Osteocyte (in vitro differentiated cells): ENCODE measurements at regions not wholly inside any gene's neighbourhood (a gene's known extent, or its start where the extent isn't known, plus 50 kb on each side); places are given as distances from the start of the nearest gene placed in this dataset.

Experiments used
- DNase-seq: peaks from one replicate; pipeline ENCODE4 v3.0.0; 2021; ENCODE audit warnings: mixed read lengths; ENCODE audit not compliant: unreplicated experiment; ENCODE audit errors: extremely low spot score
- H3K27ac Mint-ChIP-seq: one replicate; pipeline ENCODE4 v1.8.0; 2021; ENCODE audit warnings: mild to moderate bottlenecking, mixed read lengths; ENCODE audit not compliant: unreplicated experiment
- H3K27me3 Mint-ChIP-seq: one replicate; pipeline ENCODE4 v1.8.0; 2021; ENCODE audit warnings: mixed read lengths; ENCODE audit not compliant: unreplicated experiment
- H3K36me3 Mint-ChIP-seq: one replicate; pipeline ENCODE4 v1.8.0; 2021; ENCODE audit warnings: mixed read lengths; ENCODE audit not compliant: unreplicated experiment
- H3K4me1 Mint-ChIP-seq: one replicate; pipeline ENCODE4 v1.8.0; 2021; ENCODE audit warnings: mixed read lengths; ENCODE audit not compliant: unreplicated experiment
- H3K4me3 Mint-ChIP-seq: one replicate; pipeline ENCODE4 v1.8.0; 2021; ENCODE audit warnings: mild to moderate bottlenecking, moderate library complexity, mixed read lengths; ENCODE audit not compliant: unreplicated experiment
- H3K9me3 Mint-ChIP-seq: one replicate; pipeline ENCODE4 v1.8.0; 2021; ENCODE audit warnings: mixed read lengths; ENCODE audit not compliant: unreplicated experiment
- CTCF ChIP-seq: fragments of 200-600 bp; sonication (generic); IDR thresholded peaks from 2 replicates; pipeline ENCODE4 v1.5.0; 2021; ENCODE audit warnings: antibody characterized with exemption, mild to moderate bottlenecking, moderate library complexity

DNA sequence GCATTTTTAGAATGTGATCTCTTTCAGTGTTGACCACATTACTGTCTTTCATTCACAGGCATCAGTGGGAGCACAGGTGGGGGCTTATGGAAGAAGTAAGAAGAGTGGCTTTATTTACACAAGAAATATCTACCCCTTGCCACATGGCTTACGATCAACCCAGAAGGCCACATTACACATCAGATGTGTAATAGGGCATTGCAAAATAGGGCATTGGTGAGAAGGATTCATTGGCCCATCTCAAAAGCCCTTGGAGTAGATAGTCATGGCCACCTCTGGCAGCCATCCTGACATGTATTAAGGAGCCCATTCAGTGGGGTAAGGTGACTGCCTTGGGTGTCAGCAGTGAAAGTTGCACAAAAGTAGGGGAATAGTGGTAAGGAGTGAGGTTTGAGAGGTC lies 97.5 kb downstream of the MAFB start:
- Mint-ChIP-seq H3K9me3 (peaks cover 10% of the 10 kb centered on the region), H3K4me3 (no peak overlapping the region), H3K27me3 (peaks cover 62% of the 10 kb centered on the region), H3K4me1 (no peaks in the 10 kb centered on the region), H3K36me3 (no peaks in the 10 kb centered on the region), H3K27ac (no peak overlapping the region)
- no peak for DNase-seq
- TF ChIP-seq CTCF = no peak

- no peak for TF ChIP-seq CTCF
- peaks cover 10% of the 10 kb centered on the region for H3K9me3 Mint-ChIP-seq
- DNase-seq = no peak
- no peak overlapping the region for H3K27ac Mint-ChIP-seq
- no peaks in the 10 kb centered on the region for H3K4me1 Mint-ChIP-seq
- H3K4me3 Mint-ChIP-seq = no peak overlapping the region
- peaks cover 60% of the 10 kb centered on the region for H3K27me3 Mint-ChIP-seq
- no peaks in the 10 kb centered on the region for H3K36me3 Mint-ChIP-seq
Measured at GRCh38 chr20:40591119-40591518, 97.9 kb downstream of the MAFB start.

DNA sequence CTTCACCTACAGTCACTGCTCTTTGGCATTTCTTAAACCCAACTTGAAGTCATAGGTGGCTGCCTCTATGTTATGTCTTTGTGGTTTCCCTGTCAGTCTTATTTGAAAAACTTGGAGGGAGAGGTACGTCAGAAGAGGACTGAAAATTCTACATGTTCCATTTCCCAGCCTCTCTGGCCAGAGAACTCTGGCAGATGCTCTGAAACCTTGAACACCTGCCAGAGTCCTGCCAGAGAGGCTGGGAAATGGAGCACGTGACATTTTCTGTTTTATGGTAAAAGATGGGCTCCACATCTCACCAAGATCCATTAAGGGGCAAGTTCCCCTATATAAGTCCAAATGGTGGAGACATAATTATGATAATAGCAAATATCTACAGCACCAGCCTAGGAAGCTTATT lies 99.5 kb downstream of the MAFB start:
- no peak overlapping the region for H3K4me3 Mint-ChIP-seq
- H3K36me3 Mint-ChIP-seq = no peaks in the 10 kb centered on the region
- no peak for DNase-seq
- H3K27ac Mint-ChIP-seq = no peak overlapping the region
- peaks cover 53% of the 10 kb centered on the region for H3K27me3 Mint-ChIP-seq
- TF ChIP-seq CTCF = no peak
- no peaks in the 10 kb centered on the region for H3K4me1 Mint-ChIP-seq
- peaks cover 10% of the 10 kb centered on the region for H3K9me3 Mint-ChIP-seq

- no peak for DNase-seq
- Mint-ChIP-seq H3K36me3 (no peaks in the 10 kb centered on the region), H3K9me3 (peaks cover 10% of the 10 kb centered on the region), H3K27me3 (peaks cover 54% of the 10 kb centered on the region), H3K4me3 (no peak overlapping the region), H3K4me1 (no peaks in the 10 kb centered on the region), H3K27ac (no peak overlapping the region)
- no peak for TF ChIP-seq CTCF
Measured at GRCh38 chr20:40588891-40589290, 100.1 kb downstream of the MAFB start.

- Mint-ChIP-seq H3K9me3 (no peaks in the 10 kb centered on the region), H3K36me3 (no peaks in the 10 kb centered on the region), H3K27me3 (peaks cover 44% of the 10 kb centered on the region), H3K27ac (no peak overlapping the region), H3K4me1 (no peaks in the 10 kb centered on the region), H3K4me3 (no peak overlapping the region)
- DNase-seq = no peak
- TF ChIP-seq CTCF = no peak
Measured at GRCh38 chr20:40587038-40587437, 102.0 kb downstream of the MAFB start.
